GM21515 (cell line): ENCODE measurements at regions not wholly inside any gene's neighbourhood (a gene's known extent, or its start where the extent isn't known, plus 50 kb on each side); places are given as distances from the start of the nearest gene placed in this dataset.
"Not testable (repeated sequence)": the region's sequence is repeated elsewhere in the genome, so short reads cannot be mapped to it uniquely, and the experiment has no call there.

Experiments
- ATAC-seq: cut with Tn5 transposase; IDR thresholded peaks from one replicate; pipeline ENCODE4 v1.9.1; 2021; ENCODE audit not compliant: unreplicated experiment

DNA sequence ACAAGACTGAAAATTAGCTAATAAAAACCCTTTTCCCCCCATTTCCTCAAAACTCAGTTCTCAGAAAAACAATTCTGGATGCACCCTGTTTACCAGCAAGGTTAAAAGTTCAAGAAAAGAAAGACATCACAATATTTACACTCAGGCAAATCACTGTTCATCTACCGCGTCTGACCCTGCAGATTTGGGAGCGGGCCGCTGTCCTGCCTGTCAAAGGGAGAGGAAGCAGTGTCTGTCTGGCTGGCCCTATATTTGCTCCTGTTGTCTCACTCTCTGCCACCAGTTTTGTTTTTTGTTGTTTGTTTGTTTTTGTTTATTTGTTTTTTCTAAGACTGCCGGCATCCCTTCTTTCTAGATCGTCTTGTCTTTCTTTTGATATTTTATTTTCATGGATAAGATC, 299.4 kb downstream of the BCL2L11 start:
- not testable (repeated sequence) for ATAC-seq

DNA sequence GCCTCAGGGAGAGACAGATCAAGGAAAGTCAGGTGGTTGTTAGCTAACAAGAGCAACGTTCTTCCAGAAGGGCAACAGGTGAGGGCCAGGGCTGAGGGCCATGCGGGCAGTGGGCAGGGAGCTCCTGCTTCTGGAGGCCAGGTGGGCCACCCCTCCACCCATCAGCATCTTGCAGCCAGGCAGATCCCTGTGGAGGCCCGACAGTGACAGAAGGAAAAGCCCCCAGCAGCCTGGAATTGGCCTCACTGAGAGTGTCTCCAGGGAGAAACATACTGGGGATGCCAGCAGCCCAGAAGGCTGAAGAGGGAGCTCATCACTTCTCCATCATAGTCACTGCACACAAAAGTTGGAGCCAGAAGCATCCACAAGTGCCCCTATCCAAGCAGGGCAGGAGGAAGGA, 300.1 kb downstream of the BCL2L11 start:
- not testable (repeated sequence) for ATAC-seq

DNA sequence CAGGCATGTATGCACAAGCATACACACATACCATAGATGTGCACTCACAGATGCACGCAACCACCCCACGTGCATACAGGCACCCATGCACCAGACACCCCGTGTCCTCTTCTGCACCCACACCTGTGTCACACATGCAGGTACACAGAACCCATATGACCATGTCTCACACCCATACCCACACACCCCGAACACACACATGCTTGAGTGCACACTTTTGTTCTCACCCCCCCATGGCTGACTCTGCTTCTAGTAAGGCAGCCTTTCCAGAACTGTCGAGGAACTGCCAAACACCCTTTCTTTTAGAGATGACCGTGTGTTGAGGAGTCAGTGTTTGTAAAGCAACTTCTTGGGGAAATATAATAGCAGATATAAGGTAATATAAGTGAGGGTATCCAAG, 301.2 kb downstream of the BCL2L11 start:
- not testable (repeated sequence) for ATAC-seq

DNA sequence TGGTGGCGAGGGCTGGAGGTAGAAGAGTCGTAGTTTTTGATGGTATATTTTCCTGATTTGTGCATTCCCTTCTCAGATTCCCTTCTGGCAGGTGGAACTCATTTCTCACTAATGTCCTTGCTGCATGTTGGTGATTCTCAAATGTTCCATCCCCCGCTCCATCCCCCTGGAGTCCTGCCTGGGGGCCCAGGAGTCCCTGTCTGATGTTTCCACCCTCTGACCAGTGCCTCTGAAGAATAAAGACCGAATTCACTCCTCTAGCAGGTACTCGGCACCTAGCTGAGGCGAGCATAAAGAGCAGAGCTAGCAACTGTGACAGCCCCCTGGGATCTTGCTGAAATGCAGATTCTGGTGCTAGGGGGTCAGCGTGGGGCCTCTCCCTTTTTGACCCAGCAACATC, 301.8 kb downstream of the BCL2L11 start:
- not testable (repeated sequence) for ATAC-seq

DNA sequence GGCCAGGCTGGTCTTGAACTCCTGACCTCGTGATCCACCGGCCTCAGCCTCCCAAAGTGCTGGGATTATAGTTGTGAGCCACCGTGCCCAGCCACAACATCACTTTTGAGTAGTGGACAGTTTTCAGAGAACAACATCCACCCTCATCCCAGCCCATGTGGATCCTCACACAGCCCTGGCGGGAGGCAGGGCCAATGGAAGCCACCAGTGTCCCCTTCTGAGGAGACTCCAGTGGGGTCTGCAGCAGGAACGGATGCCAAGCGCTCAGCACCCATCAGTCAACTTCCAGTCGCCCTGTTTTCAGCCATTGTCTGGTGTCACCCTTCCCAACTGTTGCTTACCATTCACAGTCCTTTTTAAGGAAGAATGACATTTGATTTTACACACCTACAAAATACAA, 302.5 kb downstream of the BCL2L11 start:
- not testable (repeated sequence) for ATAC-seq

DNA sequence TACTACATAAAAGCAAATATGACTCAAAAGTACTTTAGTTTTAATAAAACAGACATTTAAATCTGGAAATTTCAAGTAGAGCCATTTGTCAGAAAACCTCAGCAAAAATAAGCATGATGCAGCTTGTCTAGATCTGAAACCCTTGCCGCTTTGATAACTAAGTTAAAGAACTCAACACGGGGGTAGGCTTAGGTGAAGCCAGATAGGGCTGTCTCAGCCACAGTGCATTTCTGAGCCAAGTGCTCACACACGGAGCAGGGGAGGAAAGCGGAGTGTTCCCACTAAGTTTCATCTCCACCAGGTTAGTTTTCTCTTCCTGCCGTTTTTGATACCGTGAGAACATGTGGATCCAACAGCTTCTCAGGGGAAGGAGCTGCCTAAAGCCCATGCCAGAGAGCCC, 303.5 kb downstream of the BCL2L11 start:
- not testable (repeated sequence) for ATAC-seq

DNA sequence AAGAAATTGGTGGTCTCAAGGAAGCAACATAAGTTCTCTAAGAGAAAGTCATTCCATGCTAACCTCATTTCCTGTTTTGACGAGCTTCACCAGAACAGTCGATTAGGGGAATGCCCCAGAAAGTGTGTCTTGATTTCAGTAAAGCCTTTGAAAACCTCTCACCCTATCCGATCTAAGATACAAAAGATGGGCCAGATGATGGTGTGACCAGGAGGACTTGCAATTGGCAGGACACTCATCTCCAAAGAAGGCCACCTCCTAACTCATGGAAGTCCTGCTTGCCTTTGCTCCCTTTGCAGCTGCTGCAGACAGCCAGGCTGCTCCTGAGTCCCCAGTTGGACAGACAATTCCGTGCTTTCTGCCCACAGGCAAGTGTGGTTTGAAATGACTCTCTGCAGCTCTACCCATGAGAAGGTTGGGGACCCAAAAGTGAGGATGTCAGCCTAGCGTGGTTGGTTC, 304.2 kb downstream of the BCL2L11 start:
- ATAC-seq: peak; percentile 52

DNA sequence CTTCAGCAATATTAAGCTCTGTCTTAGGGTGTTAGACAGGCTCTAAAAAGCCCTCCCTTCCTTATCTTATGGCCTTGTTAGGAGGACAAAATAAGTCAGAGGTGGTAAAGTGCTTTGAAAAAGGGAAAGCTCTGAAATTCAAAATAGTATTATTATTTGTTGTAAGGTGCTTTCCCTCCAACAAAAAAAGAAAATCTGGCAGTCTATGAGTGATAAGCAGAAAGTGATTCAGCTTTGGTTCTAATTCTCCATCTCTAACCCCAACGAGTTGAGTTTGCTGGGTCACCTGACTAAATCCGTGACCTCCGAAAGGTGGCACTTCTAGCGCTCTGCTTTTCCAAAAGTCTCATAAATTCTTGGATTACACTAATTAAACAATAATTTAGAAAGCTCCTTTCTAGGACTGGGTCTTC, 305.1 kb downstream of the BCL2L11 start:
- ATAC-seq: not testable (repeated sequence)

DNA sequence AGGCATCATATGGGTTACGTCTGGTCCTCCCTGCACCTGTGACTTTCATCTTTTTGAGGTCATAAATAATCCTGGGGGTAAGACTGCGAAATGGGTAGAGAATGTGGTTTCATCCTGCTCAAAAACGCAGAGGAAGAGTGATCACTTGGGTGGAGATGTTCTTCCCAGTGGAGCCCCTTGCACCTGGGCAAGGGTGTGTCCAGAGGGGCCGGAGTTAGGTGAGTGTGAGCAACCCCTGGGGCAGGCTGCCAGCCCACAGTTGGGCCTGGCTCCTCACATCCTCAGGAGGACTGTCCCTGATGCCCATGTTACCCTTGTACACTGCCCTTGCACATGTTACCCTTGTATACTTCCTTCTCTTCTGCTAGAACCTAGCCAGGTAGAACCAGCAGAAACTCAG, 306.6 kb downstream of the BCL2L11 start:
- not testable (repeated sequence) for ATAC-seq

DNA sequence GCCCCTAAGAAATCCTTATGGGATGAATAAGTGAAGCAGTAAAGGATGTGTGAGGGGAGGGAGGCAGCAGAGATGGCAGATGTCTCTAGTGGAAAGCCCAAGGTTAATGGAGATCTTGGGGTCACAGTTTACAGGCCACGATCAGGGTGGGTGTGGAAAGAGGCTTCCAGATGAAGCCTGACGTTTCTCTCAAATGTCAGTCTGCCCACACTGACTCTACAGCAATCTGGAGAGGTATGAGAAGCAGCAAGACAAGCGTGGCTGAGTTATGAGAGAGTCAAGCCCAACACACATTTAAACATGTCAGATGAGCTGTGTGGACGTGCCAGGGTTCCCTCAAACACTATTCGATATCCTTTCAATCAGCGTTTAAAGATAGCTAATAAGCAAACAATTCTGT, 308.2 kb downstream of the BCL2L11 start:
- not testable (repeated sequence) for ATAC-seq

DNA sequence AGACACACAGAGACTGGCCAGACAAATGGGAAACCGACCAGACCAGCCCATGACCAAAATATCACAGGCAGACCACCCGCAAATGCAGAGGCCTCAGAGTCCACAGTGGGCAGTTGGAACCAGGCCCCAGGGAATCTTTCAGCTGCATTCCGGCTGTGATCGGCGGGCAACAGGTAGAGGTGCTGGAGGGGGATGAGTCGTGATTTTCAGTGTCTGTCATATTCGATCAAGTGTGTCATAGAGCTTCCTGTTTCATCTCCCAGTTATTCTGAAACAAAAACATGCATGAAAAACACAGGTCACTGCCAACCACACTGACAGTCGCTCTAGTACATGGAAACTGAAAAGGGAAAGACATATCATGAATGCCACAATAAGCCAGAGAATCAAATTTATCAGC, 308.6 kb downstream of the BCL2L11 start:
- peak; percentile 40 for ATAC-seq

DNA sequence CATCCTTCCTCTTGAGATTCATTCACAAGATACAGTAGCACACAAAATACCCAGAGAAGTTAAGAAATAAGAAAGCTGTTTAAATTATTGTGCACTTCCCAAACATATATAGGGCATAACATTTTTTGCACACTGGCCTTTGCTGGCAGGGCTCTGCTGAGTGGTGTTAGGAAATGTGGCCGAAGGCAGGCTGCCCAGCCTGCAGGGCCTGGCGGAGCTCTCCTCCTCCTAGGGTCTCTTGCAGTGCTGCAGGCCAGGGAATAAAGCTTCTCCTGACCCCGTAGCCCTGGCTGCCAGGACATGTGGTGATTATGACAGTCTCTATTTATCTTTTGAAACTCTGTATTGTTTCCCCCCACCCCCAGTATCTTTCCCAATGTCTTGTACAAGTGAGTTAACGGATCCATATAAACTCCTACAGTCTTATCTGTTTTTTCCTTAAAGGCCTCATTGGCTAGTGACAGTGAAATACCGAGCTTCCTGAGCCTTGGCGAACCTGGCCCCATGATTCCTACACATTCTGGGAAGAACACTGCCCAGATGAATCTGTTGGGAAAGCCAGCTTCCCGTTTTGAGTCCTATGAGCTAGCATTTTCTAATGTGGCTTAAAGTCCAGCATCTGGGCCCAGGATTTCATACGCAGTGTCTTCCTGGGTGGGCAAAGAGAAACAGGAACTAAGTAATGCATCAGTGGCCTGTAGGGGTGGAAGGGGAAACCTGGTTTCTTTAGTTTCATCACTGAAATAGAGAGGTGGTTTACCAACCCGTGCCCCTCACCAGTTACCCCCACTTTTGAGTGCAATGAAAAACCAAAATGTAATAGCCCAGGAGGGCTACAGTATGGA, 310.3 kb downstream of the BCL2L11 start:
- ATAC-seq: peak; percentile 41

DNA sequence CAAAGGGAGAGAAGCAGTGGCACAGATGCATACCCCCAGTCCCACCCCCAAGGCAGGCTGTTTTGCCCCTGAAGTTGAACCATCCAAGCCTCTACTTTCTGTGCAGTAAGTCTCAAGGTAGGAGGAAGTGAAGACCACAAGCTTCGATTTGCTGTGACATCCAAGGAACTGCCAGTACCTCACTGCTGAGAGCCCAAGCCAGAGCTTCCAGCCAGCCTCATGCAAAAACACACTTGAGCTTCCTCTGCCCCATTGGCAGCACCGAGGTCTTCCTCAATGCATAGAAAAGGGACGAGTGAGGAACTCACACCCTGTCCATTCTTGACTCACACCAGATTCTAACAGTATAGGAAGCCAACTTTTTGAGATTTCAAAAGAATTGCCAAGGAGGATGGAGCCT, 311.7 kb downstream of the BCL2L11 start:
- ATAC-seq: not testable (repeated sequence)

DNA sequence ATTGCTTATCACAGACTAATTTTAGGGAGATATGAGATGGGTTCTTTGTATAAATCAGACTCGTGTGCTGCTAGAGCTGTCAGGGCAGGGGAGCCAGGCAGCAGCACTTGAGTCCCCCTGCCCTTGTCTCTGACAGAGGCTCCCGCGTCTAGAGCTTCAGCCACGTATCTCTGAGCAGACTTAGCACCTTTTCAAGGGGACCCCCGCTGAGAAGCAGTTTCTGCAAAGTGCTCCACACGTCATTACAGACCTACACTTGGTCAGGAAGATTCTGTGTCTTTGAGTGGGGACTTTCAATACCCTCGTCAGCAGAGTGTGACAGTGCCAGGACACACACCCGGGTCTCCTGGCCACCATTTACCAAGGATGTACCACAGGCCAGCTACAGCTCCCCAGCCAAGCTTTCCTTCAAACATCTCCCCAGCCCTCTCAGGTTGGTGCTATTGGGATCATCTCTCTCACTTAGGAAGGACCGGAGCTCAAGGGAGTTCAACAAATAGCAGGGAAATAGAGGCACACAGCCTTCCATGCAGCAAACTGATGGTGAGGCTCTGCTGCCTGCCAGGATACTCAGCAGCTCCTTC, 312.3 kb downstream of the BCL2L11 start:
- ATAC-seq: not testable (repeated sequence)

DNA sequence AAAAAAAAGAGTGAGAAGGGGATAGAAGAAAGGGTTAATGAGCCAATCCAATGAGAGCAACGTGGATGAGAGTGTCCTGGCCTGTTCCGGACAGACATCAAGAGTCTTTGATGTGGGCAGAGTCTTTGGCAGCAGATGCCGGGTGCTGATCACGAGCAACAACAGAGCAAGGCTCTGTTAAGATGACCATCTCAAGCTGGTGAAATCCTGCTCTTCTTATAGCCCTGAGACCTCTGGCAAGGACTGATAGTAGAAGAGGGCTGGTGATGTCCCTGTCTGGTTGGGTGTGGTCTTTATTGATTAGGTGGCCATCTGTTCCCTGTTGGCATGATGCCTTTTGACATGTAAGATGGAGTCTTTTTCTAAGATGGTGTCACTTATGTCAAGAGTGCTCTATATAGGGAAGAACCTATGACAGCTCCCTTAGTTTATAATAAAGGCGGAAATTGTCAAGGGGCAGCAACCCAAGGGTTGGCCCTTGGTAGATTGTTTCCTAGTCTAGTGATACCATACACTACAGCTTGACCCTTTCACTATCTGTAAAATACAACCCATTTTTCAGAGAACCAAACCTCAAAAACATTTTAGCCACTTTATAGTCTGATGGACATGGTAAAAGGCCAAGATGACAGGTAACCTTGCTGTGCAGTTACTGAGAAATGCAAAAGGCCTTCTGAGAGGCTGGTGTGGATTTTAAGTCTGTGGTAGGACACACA, 313.3 kb downstream of the BCL2L11 start:
- not testable (repeated sequence) for ATAC-seq

DNA sequence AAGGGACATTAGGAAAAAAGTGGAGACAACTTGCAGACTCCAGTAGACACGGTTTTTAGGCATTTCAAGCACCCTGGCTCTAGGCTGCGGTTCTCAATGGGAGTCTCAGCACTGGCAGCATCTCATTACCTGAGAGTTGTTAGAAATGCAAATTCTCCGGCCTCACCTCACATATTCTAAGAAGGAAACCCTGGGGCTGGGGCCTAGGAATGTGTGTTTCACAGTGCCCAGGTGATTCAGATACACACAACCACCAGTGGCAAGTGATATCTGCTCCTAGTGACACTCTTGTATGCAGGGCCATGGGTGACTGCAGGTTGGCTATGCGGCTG, 313.9 kb downstream of the BCL2L11 start:
- ATAC-seq: not testable (repeated sequence)

DNA sequence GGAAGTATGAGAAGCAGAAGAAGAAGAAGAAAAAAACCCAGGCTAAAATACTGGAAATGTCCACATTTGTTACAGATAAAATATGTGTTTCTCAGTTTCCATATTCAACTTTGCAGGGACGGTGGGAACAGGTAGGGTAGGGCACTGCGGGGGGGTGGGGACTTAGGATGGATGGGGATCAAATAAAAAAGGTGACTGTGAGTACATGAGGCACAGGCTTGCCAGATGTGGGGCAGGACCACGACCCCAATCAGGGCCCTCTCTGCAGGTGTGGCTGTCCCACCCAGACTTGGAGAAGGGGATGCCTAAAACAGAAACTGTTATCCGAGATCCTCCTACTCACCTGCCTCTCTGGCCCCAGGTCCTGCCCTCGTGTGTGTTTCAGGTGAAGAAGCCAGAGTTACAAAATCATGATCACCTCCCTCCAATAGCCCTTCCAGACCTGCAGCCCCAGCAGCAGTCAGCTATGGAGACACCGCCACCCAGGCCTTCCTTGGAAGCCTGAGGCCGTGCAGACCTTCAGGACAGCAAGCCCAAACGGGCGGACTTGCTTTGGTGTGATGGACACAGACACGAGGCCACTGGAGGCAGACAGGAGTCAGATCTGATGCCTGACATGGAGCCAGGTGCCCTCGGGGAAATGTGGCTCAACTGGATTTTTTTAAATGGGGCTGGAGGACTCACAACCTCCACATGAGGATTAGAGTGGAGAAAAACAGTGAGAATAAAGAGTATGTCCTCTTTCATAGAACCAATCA, 315.0 kb downstream of the BCL2L11 start:
- not testable (repeated sequence) for ATAC-seq

DNA sequence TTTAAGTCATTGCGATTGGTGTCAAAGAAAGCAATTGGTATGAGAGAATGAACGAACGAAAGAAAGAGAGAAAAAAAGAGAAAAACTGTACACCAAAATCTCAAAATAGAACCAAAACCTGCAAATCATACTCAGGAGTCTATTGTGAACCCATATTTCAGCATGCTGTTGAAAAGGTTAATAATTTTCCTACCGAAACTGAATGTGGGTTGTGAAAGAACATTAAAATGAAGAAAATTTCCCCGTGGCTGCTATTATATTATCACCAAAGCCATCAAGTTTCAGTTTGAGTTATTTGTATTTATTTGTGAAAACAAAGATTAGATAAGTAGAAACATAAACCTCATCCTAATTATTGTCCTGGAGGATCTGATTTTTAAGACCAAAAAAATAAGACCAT, 315.7 kb downstream of the BCL2L11 start:
- not testable (repeated sequence) for ATAC-seq

DNA sequence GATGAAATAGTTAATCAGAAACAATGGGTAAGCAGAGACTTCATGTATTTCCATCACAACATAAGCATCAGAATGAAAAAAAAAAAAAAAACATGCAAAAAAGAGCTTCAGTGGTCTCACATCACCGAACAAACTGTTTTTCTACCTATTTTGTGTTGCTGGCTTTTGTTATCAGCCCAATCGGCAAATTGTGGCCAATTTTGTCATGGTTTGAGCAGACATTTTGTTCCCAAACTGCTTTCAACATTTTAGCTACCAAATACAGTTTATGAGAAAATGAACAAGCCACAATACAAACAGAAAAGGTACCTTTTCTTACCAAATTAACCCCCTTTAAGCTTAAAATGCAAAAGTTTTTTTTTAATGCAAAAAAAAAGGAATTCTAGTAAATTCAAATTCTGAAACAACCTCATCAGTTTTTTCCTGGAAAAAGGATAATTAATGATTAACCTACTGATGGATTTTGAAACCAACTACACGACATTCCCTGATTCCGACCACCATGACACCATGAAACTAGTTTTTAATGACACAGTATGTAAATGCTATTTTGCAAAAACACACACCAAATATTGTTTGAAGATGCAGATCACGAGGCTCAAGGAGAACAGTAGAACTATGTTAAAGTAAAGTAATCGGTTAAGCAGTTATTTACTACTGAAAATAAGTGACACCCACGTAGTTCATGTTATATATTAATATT, 316.7 kb downstream of the BCL2L11 start:
- not testable (repeated sequence) for ATAC-seq

DNA sequence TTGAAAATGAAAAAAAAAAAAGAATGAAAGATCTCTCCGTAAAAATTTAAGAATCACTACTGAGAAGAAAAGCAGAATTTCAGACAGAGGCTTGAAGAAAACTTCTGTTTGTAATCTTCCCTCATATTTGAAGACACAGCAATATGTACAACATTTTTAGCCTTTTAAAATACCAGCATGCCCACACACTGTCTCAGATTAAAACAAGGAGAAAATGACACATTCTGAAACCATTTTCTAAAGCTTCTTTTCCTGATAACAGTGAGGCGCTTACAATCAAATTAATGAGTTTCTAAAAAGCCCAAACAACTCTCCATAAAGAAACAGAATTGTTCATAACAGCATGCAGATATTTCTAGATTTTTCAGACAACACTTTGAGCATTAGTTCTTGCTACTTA, 317.4 kb downstream of the BCL2L11 start:
- not testable (repeated sequence) for ATAC-seq
